ENCODE measurements at regions not wholly inside any gene's neighbourhood (a gene's known extent, or its start where the extent isn't known, plus 50 kb on each side); places are given as distances from the start of the nearest gene placed in this dataset.

DNA sequence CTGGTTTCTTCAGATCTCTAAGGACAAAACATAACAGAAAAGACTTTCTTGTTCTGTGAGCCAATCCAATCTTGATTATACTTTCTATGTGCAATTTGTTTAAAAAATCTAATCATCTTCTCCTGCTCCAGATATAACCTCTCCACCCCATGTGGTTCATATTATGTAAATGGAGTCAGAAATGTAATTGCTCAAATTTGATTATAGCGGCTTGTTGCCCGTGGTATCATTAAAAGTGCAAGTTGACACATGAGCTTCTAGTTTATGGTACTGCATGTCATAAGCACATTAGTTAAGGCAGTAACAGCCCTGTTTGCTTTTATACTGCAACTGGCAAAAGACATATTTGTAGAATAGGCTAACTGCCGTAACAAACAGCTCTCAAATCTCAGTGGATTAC is 715.1 kb upstream of the CDH7 start:
- no peak overlapping the region for H3K27ac ChIP-seq (ENCODE audit: low read length)
- H3K9ac ChIP-seq (ENCODE audit: low read depth, low read length) = no peak overlapping the region
- no peaks in the 10 kb centered on the region for H3K27me3 ChIP-seq (ENCODE audit: insufficient read depth, low read length)
- no peaks in the 10 kb centered on the region for H3K9me3 ChIP-seq (ENCODE audit: insufficient read depth, low read depth, low read length)
- H3K4me3 ChIP-seq (ENCODE audit: low read length) = no peak overlapping the region
- no peaks in the 10 kb centered on the region for H3K4me1 ChIP-seq (ENCODE audit: insufficient read depth, low read length)
- H3K36me3 ChIP-seq (ENCODE audit: insufficient read depth, low read depth, low read length) = no peaks in the 10 kb centered on the region

DNA sequence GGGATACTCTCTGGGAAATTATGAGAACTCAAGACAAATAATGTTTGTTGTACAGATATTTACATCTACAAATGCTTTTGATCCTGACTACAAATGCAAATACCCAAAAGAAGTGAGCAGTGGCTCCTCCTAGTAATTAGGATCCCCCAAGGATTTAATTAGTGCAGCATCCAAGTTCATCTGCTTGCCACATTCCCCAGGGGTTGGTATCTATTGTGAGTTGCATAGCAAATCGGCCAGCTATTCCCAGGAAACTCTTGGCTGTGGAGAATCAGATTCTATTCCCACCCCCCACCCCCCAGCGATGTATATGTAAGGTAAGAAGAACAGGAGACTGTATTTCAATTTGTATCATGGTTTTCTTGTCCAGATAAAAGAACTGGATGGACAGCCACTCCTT is 725.1 kb upstream of the CDH7 start:
- no peaks in the 10 kb centered on the region for H3K9me3 ChIP-seq (ENCODE audit: insufficient read depth, low read depth, low read length)
- H3K9ac ChIP-seq (ENCODE audit: low read depth, low read length) = no peak overlapping the region
- H3K27ac ChIP-seq (ENCODE audit: low read length) = no peak overlapping the region
- H3K36me3 ChIP-seq (ENCODE audit: insufficient read depth, low read depth, low read length) = no peaks in the 10 kb centered on the region
- H3K4me1 ChIP-seq (ENCODE audit: insufficient read depth, low read length) = no peaks in the 10 kb centered on the region
- no peaks in the 10 kb centered on the region for H3K27me3 ChIP-seq (ENCODE audit: insufficient read depth, low read length)
- H3K4me3 ChIP-seq (ENCODE audit: low read length) = no peak overlapping the region

DNA sequence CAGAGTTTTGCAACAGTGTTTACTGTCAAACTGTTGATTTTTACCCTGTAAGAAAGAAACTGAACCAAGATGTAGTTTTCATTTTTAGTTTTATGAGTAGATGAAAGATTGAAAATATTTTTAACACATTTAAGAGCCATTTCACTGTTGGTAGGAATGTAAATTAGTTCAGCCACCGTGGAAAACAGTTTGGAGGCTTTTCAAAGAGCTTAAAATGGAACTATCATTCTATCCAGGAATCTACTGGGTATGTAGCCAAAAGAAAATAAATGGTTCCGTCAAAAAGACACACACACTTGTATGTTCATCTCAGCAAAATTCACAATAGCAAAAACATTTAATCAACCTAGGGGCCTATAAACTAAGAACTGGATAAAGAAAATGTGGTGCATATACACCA is 729.8 kb upstream of the CDH7 start:
- no peaks in the 10 kb centered on the region for H3K36me3 ChIP-seq (ENCODE audit: insufficient read depth, low read depth, low read length)
- H3K4me1 ChIP-seq (ENCODE audit: insufficient read depth, low read length) = no peaks in the 10 kb centered on the region
- no peak overlapping the region for H3K4me3 ChIP-seq (ENCODE audit: low read length)
- no peaks in the 10 kb centered on the region for H3K9me3 ChIP-seq (ENCODE audit: insufficient read depth, low read depth, low read length)
- no peaks in the 10 kb centered on the region for H3K27me3 ChIP-seq (ENCODE audit: insufficient read depth, low read length)
- no peak overlapping the region for H3K27ac ChIP-seq (ENCODE audit: low read length)
- no peak overlapping the region for H3K9ac ChIP-seq (ENCODE audit: low read depth, low read length)

DNA sequence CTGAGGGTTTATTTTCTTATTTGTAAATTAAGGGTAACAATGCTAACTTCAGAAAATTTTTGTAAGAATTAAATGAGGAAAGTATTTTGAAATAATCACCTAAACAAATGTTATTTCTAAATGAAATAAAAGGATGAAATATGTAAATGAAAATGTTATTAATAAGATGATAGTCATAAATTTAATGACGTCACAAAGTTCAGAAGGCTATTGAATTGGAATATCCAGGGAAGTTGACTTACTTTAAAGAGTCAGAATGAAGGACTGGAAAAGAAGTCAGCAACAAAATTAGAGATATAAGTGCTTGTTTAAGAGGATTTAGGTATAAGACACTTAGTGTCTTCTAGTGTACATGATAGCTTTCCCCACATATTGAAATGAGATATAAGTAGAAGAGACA is 732.6 kb upstream of the CDH7 start:
- H3K27ac ChIP-seq (ENCODE audit: low read length) = no peak overlapping the region
- no peaks in the 10 kb centered on the region for H3K9me3 ChIP-seq (ENCODE audit: insufficient read depth, low read depth, low read length)
- H3K36me3 ChIP-seq (ENCODE audit: insufficient read depth, low read depth, low read length) = no peaks in the 10 kb centered on the region
- H3K9ac ChIP-seq (ENCODE audit: low read depth, low read length) = no peak overlapping the region
- no peaks in the 10 kb centered on the region for H3K27me3 ChIP-seq (ENCODE audit: insufficient read depth, low read length)
- no peak overlapping the region for H3K4me3 ChIP-seq (ENCODE audit: low read length)
- H3K4me1 ChIP-seq (ENCODE audit: insufficient read depth, low read length) = no peaks in the 10 kb centered on the region

DNA sequence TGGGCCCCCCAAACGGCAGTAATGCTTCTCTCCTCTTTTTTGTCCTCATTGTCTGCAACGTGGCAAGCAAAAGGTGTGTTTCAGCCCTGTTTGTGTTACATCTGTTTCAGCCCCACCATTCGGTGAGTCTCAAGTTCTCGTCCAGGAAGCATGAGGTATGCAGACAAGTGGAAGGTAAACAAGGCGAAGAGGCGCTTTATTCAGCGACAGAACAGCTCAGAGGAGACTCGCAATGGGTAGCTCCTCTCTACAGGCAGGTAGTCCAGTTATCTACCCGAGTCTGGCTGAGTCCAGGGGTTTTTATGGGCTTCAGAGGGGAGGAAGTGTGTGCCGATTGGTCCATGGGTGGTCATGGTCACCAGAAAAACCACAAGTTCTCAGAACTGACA is 733.4 kb upstream of the CDH7 start:
- no peaks in the 10 kb centered on the region for H3K9me3 ChIP-seq (ENCODE audit: insufficient read depth, low read depth, low read length)

GRCh38 chr18:65016631-65017371 is 734.0 kb upstream of the CDH7 start:
- Histone ChIP-seq H3K9ac (ENCODE audit: low read depth, low read length) (no peak overlapping the region), H3K27me3 (ENCODE audit: insufficient read depth, low read length) (no peaks in the 10 kb centered on the region), H3K36me3 (ENCODE audit: insufficient read depth, low read depth, low read length) (no peaks in the 10 kb centered on the region), H3K4me1 (ENCODE audit: insufficient read depth, low read length) (no peaks in the 10 kb centered on the region), H3K9me3 (ENCODE audit: insufficient read depth, low read depth, low read length) (no peaks in the 10 kb centered on the region), H3K4me3 (ENCODE audit: low read length) (no peak overlapping the region), H3K27ac (ENCODE audit: low read length) (no peak overlapping the region)

More for the DNA sequence above, 733.4 kb upstream of the CDH7 start:
- Histone ChIP-seq H3K36me3 (ENCODE audit: insufficient read depth, low read depth, low read length) (no peaks in the 10 kb centered on the region), H3K27ac (ENCODE audit: low read length) (no peak overlapping the region), H3K9ac (ENCODE audit: low read depth, low read length) (no peak overlapping the region), H3K27me3 (ENCODE audit: insufficient read depth, low read length) (no peaks in the 10 kb centered on the region), H3K4me3 (ENCODE audit: low read length) (no peak overlapping the region), H3K4me1 (ENCODE audit: insufficient read depth, low read length) (no peaks in the 10 kb centered on the region)

DNA sequence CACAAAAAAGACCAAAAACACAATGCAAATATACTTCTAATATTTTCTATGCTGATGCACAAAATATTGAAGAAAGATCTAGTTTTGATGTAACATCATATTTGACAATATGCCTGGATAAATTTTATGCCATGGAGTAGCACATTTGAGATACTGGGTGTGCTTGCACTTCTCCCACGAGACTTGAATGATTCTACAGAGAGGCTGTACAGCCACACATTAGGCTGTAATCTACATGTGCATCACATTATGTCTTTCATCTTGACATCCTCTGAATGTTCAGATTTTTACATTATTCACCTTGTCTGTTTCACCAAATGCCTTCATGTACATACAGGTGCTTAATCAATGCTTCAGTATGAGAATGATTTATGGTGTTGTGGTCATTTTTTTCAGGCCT is 756.4 kb upstream of the CDH7 start:
- Histone ChIP-seq H3K4me1 (ENCODE audit: insufficient read depth, low read length) (no peaks in the 10 kb centered on the region), H3K9me3 (ENCODE audit: insufficient read depth, low read depth, low read length) (no peaks in the 10 kb centered on the region), H3K9ac (ENCODE audit: low read depth, low read length) (no peak overlapping the region), H3K27me3 (ENCODE audit: insufficient read depth, low read length) (no peaks in the 10 kb centered on the region), H3K4me3 (ENCODE audit: low read length) (no peak overlapping the region), H3K36me3 (ENCODE audit: insufficient read depth, low read depth, low read length) (no peaks in the 10 kb centered on the region), H3K27ac (ENCODE audit: low read length) (no peak overlapping the region)

DNA sequence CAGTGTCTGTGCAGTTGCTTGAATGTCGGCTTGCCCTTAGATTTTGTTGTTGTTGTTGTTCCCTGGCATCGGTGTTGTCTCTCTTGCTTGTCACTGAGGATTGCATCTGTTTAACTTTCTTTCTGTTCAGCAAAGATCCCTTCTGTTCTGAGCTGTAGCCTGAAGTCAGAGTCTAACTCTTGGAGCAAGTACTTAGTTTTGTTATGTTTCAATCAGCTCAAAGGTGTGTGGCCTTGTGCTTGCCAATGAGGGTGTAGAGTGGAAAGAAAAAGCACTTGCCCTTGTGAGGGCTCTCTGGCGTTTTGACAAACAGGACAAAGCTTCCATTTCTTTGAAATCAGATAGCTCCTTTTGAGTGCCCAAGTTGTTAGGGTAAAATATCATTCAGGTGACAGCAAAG is 757.1 kb upstream of the CDH7 start:
- H3K9ac ChIP-seq (ENCODE audit: low read depth, low read length) = no peak overlapping the region

GRCh38 chr18:64992654-64993053 is 758.2 kb upstream of the CDH7 start:
- no peaks in the 10 kb centered on the region for H3K27me3 ChIP-seq (ENCODE audit: insufficient read depth, low read length)
- no peaks in the 10 kb centered on the region for H3K36me3 ChIP-seq (ENCODE audit: insufficient read depth, low read depth, low read length)
- no peak overlapping the region for H3K27ac ChIP-seq (ENCODE audit: low read length)
- no peaks in the 10 kb centered on the region for H3K9me3 ChIP-seq (ENCODE audit: insufficient read depth, low read depth, low read length)
- no peak overlapping the region for H3K4me3 ChIP-seq (ENCODE audit: low read length)
- no peaks in the 10 kb centered on the region for H3K4me1 ChIP-seq (ENCODE audit: insufficient read depth, low read length)
- H3K9ac ChIP-seq (ENCODE audit: low read depth, low read length) = no peak overlapping the region

More for the DNA sequence above, 757.1 kb upstream of the CDH7 start:
- Histone ChIP-seq H3K4me3 (ENCODE audit: low read length) (no peak overlapping the region), H3K9me3 (ENCODE audit: insufficient read depth, low read depth, low read length) (no peaks in the 10 kb centered on the region), H3K27me3 (ENCODE audit: insufficient read depth, low read length) (no peaks in the 10 kb centered on the region), H3K27ac (ENCODE audit: low read length) (no peak overlapping the region), H3K36me3 (ENCODE audit: insufficient read depth, low read depth, low read length) (no peaks in the 10 kb centered on the region), H3K4me1 (ENCODE audit: insufficient read depth, low read length) (no peaks in the 10 kb centered on the region)

DNA sequence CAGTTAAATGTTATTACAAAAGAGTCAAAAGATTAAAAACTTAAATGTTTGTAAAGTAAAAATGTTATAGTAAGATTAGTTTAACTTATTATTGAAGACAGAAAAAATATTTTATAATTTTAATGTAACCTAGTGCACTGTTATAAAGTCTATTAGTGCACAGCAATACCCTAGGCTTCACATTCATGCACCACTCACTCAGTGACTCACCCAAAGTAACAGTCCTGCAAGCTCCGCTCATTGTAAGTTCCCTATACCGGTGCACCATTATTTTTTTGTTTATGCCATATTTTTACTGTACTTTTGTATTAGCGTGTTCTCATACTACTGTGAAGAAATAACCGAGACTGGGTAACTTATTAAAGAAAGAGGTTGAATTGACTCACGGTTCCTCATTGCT is 759.7 kb upstream of the CDH7 start:
- no peaks in the 10 kb centered on the region for H3K9me3 ChIP-seq (ENCODE audit: insufficient read depth, low read depth, low read length)
- no peaks in the 10 kb centered on the region for H3K36me3 ChIP-seq (ENCODE audit: insufficient read depth, low read depth, low read length)
- H3K27ac ChIP-seq (ENCODE audit: low read length) = no peak overlapping the region
- no peaks in the 10 kb centered on the region for H3K27me3 ChIP-seq (ENCODE audit: insufficient read depth, low read length)
- no peak overlapping the region for H3K9ac ChIP-seq (ENCODE audit: low read depth, low read length)
- H3K4me1 ChIP-seq (ENCODE audit: insufficient read depth, low read length) = no peaks in the 10 kb centered on the region
- H3K4me3 ChIP-seq (ENCODE audit: low read length) = no peak overlapping the region

DNA sequence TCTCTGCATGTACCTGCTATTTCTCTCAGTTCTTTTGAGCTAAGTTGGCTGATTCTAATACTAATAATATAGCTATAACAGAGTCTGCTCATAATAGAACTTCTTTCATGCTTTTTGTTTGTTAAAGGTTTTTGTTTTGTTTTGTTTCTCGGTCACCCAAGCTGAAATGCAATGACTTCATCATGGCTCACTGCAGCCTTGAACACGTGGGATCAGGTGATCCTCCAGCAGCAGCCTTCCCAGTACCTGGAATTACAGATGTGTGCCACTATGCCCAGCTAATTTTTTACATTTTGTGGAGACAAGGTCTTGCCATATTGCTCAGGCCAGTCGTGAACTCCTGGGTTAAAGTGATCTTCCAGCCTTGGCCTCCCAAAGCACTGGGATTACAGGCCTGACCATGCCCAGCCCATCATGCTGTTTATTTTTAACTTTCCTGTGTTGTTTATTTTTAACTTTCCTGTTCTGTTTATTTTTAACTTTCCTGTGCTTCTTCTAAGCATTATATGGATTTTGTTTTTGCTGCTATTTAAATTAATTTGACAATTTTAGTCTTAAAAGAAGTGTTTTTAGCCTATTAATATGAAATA is 763.8 kb upstream of the CDH7 start:
- H3K9ac ChIP-seq (ENCODE audit: low read depth, low read length) = no peak overlapping the region
- H3K36me3 ChIP-seq (ENCODE audit: insufficient read depth, low read depth, low read length) = no peaks in the 10 kb centered on the region
- H3K9me3 ChIP-seq (ENCODE audit: insufficient read depth, low read depth, low read length) = no peaks in the 10 kb centered on the region
- H3K27me3 ChIP-seq (ENCODE audit: insufficient read depth, low read length) = no peaks in the 10 kb centered on the region
- H3K4me1 ChIP-seq (ENCODE audit: insufficient read depth, low read length) = no peaks in the 10 kb centered on the region
- H3K27ac ChIP-seq (ENCODE audit: low read length) = no peak overlapping the region
- H3K4me3 ChIP-seq (ENCODE audit: low read length) = no peak overlapping the region

DNA sequence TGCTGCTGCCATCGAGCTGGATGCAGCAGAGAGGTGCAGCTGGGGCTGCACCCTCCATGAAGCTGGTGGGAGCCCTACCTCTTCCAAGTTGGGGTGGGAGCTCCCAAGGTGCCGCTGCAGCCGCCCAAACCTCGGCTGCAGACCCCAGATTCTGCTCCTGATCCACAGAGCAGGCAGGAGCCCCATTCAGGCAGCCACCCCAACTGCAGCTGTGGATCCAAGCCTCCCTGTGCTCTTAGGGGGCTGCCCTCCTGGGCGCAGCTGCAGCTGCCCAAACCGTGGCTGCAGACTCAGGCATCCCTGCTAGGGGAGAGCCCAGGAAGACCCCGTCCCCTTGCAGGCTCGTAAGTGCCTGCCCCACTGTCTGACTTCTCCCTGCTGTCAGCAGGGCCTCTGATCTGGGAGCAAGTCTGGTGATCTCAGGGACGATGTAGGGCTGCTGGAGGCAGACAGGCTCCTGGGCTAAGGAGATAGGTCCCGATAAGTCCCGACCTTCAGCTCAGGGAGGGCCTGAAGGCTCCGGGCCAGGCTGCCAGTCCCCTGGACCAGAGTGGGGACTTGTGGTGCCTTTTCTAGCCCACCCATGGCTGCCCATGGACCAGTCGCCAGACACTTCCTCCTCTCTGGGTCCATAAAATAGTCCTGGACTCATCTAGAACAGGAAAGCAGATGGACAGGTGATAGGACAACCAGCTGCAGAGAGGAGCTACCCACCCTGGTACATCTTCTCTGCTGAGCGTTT is 767.1 kb upstream of the CDH7 start:
- Histone ChIP-seq H3K9ac (ENCODE audit: low read depth, low read length) (no peak overlapping the region), H3K4me1 (ENCODE audit: insufficient read depth, low read length) (no peaks in the 10 kb centered on the region), H3K9me3 (ENCODE audit: insufficient read depth, low read depth, low read length) (no peaks in the 10 kb centered on the region), H3K36me3 (ENCODE audit: insufficient read depth, low read depth, low read length) (no peaks in the 10 kb centered on the region), H3K4me3 (ENCODE audit: low read length) (no peak overlapping the region), H3K27ac (ENCODE audit: low read length) (no peak overlapping the region), H3K27me3 (ENCODE audit: insufficient read depth, low read length) (no peaks in the 10 kb centered on the region)
